Mucosa of descending colon (tissue), 3 donors: ENCODE measurements at regions not wholly inside any gene's neighbourhood (a gene's known extent, or its start where the extent isn't known, plus 50 kb on each side); places are given as distances from the start of the nearest gene placed in this dataset.
A peak's percentile ranks its signal among the peaks of the same experiment; 100 is the strongest.

Source experiments
- ATAC-seq: fragments of 200-7000 bp; cut with Tn5 transposase; one replicate; pipeline ENCODE4 v1.9.1; 2020; ENCODE audit warnings: mild to moderate bottlenecking, moderate library complexity
- DNase-seq, 3 donors: peaks; one replicate each; pipeline ENCODE4 v3.0.0-alpha.2; 2020
- H3K36me3 ChIP-seq: fragments of 200-600 bp; one replicate; pipeline ENCODE4 v1.8.0; 2021; ENCODE audit warnings: low read depth, mild to moderate bottlenecking
- H3K4me1 ChIP-seq: fragments of 200-600 bp; one replicate; pipeline ENCODE4 v1.8.0; 2021; ENCODE audit warnings: low read depth, mild to moderate bottlenecking
- H3K4me3 ChIP-seq: fragments of 200-600 bp; one replicate; pipeline ENCODE4 v1.8.0; 2021; ENCODE audit warnings: mild to moderate bottlenecking
- H3K9me3 ChIP-seq: fragments of 200-600 bp; one replicate; pipeline ENCODE4 v1.8.0; 2021; ENCODE audit warnings: mild to moderate bottlenecking
- intact Hi-C, 2 donors: fragments of 100-400 bp; cut with DNase I in 1 of 2; cut with micrococcal nuclease in 1 of 2; formaldehyde crosslinking; loops; one replicate each; pipeline versions ENCODE4 v1.11.0 to v1.11.1; 2022; cut with DNase I, micrococcal nuclease
- TF ChIP-seq, protein P1 (sequence below): fragments of 200-600 bp; IDR thresholded peaks from one replicate; pipeline ENCODE4 v1.8.0; 2022; ENCODE audit warnings: antibody characterized with exemption, mild to moderate bottlenecking
- donor health status: DM: no; HTN: no; CAD: no; lungs with moderate emphysema.
- donor health status: DM: no; HTN: no; CAD: no.
- donor health status: DM: no; HTN: yes; CAD: no.

DNA sequence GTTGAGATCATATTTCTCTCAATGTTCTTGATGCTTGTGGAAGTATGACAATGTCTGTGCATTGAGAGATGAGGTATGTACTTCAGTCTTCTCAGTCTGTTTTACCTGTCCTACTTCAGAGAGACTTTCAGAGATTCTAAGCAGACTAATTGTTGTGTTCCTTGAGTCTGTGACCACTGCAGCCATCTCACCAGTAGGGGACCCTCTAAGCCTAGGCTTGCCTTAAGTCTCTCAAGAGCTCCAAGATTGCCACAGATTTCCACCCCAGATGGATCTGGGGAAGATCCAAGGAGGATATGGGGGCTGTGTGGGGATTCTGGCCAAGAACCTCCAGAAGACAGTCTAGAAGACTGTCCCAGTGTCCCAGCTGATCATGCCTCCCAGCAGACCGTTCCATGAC lies 179.9 kb upstream of the PLET1 start:
- Histone ChIP-seq H3K36me3 (no peaks in the 10 kb centered on the region), H3K4me3 (no peak overlapping the region), H3K9me3 (peaks cover 15% of the 10 kb centered on the region), H3K4me1 (no peaks in the 10 kb centered on the region)
- TF ChIP-seq, protein P1, sequence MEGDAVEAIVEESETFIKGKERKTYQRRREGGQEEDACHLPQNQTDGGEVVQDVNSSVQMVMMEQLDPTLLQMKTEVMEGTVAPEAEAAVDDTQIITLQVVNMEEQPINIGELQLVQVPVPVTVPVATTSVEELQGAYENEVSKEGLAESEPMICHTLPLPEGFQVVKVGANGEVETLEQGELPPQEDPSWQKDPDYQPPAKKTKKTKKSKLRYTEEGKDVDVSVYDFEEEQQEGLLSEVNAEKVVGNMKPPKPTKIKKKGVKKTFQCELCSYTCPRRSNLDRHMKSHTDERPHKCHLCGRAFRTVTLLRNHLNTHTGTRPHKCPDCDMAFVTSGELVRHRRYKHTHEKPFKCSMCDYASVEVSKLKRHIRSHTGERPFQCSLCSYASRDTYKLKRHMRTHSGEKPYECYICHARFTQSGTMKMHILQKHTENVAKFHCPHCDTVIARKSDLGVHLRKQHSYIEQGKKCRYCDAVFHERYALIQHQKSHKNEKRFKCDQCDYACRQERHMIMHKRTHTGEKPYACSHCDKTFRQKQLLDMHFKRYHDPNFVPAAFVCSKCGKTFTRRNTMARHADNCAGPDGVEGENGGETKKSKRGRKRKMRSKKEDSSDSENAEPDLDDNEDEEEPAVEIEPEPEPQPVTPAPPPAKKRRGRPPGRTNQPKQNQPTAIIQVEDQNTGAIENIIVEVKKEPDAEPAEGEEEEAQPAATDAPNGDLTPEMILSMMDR = no peak
- intact Hi-C loops = no loop called here
- ATAC-seq (no peak), DNase-seq (no peak)

DNA sequence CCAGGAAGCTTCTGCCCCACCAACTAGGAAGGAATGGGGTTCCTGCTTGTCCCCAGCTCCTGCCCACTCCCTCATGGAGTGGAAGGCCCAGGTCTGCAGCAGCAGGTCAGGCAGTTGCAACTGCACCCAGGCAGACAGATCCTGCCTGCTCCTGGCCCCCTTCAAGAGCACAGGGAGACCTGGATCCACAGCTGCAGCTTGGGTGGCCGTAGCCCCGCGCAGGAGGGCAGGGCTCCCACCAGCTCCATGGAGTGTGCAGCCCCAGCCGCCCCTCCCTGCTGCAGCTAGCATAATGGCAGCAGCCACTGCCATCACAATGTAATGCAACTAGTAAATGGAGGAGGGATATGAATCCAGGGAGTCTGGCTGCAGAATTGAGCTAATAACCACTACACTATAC lies 187.5 kb upstream of the PLET1 start:
- ATAC-seq (no peak), DNase-seq (no peak)
- no peak overlapping the region for H3K4me3 ChIP-seq
- intact Hi-C loops = no loop called here
- H3K4me1 ChIP-seq = no peaks in the 10 kb centered on the region
- TF ChIP-seq, protein P1 = no peak
- H3K9me3 ChIP-seq = peaks cover 7% of the 10 kb centered on the region
- no peaks in the 10 kb centered on the region for H3K36me3 ChIP-seq

DNA sequence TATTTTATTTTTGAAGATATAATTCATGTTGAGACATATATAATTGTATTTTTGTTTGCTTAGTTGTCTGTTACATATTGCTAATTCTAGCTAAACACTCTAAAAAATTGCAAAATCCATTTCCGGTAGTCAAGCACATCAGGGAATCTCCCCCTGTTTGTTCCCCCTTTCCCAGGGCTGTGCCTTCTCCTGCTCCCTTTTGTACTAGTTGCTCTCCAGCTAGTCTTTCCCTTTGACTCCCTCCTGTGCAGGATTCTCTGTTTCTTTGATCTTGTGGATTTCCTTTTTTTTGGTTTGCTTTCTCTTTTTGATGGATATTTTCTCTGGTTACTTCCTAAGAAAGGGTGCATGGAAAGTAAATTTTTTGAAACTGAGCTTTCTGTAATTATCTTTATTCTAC lies 188.1 kb upstream of the PLET1 start:
- Histone ChIP-seq H3K4me1 (no peaks in the 10 kb centered on the region), H3K4me3 (no peak overlapping the region), H3K9me3 (peaks cover 7% of the 10 kb centered on the region), H3K36me3 (no peaks in the 10 kb centered on the region)
- TF ChIP-seq, protein P1 = no peak
- no peak for DNase-seq
- intact Hi-C loops = no loop called here
- ATAC-seq = no peak

DNA sequence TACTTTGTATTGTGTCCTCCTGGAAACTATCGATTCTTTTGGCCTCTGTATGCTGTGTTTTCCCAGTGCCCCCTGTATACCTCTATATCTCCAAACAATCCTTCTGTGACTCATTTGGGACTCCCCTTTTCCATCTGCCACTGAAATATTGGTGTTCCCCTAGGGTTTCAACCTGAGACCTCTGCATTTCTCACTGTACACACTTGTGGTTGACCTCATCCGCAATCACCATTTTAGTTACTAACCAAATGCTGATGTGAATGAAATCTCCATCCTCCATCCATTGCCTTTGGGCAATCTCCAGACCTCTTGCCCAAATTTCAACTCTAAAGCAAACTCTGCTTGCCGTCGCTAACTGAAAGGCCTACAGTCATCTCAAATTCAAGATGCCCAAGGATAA lies 190.6 kb upstream of the PLET1 start:
- H3K9me3 ChIP-seq = no peaks in the 10 kb centered on the region
- no peaks in the 10 kb centered on the region for H3K36me3 ChIP-seq
- no peak overlapping the region for H3K4me3 ChIP-seq
- TF ChIP-seq, protein P1 = no peak
- DNase-seq (no peak), ATAC-seq (no peak)
- no peaks in the 10 kb centered on the region for H3K4me1 ChIP-seq
- intact Hi-C loops = no loop called here

DNA sequence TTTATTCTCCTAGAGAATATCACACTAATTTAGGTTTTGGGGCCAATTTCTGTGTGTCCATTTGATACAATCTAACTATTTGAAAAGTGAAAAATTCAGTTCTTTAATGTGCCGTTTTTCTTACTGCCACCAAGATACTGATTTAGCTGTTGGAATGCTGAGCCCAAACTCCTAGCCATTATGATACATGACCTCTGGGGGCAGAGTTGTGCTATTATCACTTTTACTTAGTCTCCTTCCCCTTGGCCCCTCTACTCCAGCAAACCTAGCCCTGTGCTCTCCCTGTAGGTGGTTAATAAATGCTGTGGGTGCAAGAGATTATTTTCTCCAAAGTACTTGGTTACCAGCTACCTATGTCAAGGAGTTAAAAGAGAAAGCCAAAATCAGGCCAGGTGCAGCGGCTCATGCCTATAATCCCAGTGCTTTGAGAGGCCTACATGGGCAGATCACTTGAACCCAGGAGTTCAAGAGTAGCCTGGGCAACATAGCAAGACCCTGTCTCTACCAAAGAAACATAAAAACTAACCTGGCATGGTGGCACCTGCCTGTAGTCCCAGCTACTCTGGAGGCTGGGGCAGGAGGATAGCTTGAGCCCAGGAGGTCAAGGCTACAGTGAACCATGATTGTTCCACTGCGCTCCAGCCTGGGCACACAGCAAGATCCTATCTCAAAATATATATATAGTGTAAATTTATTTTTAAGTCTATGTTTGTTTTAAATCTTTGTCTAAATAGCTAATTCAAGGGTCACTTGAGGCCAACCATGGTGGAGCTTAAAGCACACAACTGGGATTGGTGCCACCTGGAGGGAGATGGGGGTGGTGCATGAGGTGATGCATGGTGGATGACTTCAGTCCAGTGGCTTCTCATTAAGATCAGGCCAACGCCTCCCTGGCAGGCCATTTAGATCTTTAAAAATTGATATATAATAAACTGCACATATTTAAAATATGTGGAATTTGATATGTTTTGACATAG lies 193.2 kb upstream of the PLET1 start:
- ATAC-seq (peak; percentile 64), DNase-seq (peak in 2 of 3 donors; percentile 53 to 60)
- intact Hi-C loops = no loop called here
- Histone ChIP-seq H3K4me1 (no peaks in the 10 kb centered on the region), H3K9me3 (no peaks in the 10 kb centered on the region), H3K36me3 (no peaks in the 10 kb centered on the region), H3K4me3 (no peak overlapping the region)
- TF ChIP-seq, protein P1 = no peak
